Adipocyte (in vitro differentiated cells): ENCODE measurements at regions not wholly inside any gene's neighbourhood (a gene's known extent, or its start where the extent isn't known, plus 50 kb on each side); places are given as distances from the start of the nearest gene placed in this dataset.

Experiments
- DNase-seq: peaks from one replicate; pipeline ENCODE4 v3.0.0-alpha.2; 2015; ENCODE audit warnings: low read depth
- H3K27me3 ChIP-seq: replicated peaks from 2 replicates; pipeline ENCODE4 v1.7.0; 2013; ENCODE audit warnings: mild to moderate bottlenecking, low read length, moderate library complexity; ENCODE audit not compliant: control insufficient read depth, insufficient read depth
- H3K36me3 ChIP-seq: 2 replicates; pipeline ENCODE4 v1.7.0; 2013; ENCODE audit warnings: low read length, mild to moderate bottlenecking, moderate library complexity; ENCODE audit not compliant: control insufficient read depth, insufficient read depth, severe bottlenecking
- H3K4me1 ChIP-seq: 2 replicates; pipeline ENCODE4 v1.7.0; 2013; ENCODE audit warnings: mild to moderate bottlenecking, low read length, moderate library complexity; ENCODE audit not compliant: control insufficient read depth, insufficient read depth
- H3K4me3 ChIP-seq: 2 replicates; pipeline ENCODE4 v1.7.0; 2013; ENCODE audit warnings: mild to moderate bottlenecking, low read length, moderate library complexity
- H3K9ac ChIP-seq: 2 replicates; pipeline ENCODE4 v1.7.0; 2013; ENCODE audit warnings: mild to moderate bottlenecking, low read length, moderate library complexity
- H3K9me3 ChIP-seq: 2 replicates; pipeline ENCODE4 v1.7.0; 2013; ENCODE audit warnings: mild to moderate bottlenecking, low read length, moderate library complexity; ENCODE audit not compliant: control insufficient read depth

- Histone ChIP-seq H3K4me3 (no peak overlapping the region), H3K4me1 (peaks cover 11% of the 10 kb centered on the region), H3K27me3 (peaks cover 4% of the 10 kb centered on the region), H3K9me3 (peaks cover 6% of the 10 kb centered on the region), H3K36me3 (no peaks in the 10 kb centered on the region), H3K9ac (no peak overlapping the region)
- no peak for DNase-seq
Measured at GRCh38 chr14:51806026-51807023, 54.1 kb upstream of the GNG2 start.

- H3K9me3 ChIP-seq = peaks cover 6% of the 10 kb centered on the region
- H3K4me1 ChIP-seq = peaks cover 19% of the 10 kb centered on the region
- DNase-seq = no peak
- no peaks in the 10 kb centered on the region for H3K27me3 ChIP-seq
- H3K9ac ChIP-seq = no peak overlapping the region
- peak overlapping the region; percentile 35 for H3K4me3 ChIP-seq
- no peaks in the 10 kb centered on the region for H3K36me3 ChIP-seq
Measured at GRCh38 chr14:51807356-51807755, 53.1 kb upstream of the GNG2 start.
